GM12878 (cell line): ENCODE measurements at regions not wholly inside any gene's neighbourhood (a gene's known extent, or its start where the extent isn't known, plus 50 kb on each side); places are given as distances from the start of the nearest gene placed in this dataset.
"Not testable (repeated sequence)": the region's sequence is repeated elsewhere in the genome, so short reads cannot be mapped to it uniquely, and the experiment has no call there.

Source experiments
- ATF3 ChIP-seq: IDR thresholded peaks from 2 replicates; pipeline ENCODE4 v1.6.1; 2011; ENCODE audit warnings: low read depth, mild to moderate bottlenecking, low read length, moderate library complexity, borderline replicate concordance; ENCODE audit errors: extremely low read depth
- CHD2 ChIP-seq: IDR thresholded peaks from 2 replicates; pipeline ENCODE4 v1.6.1; 2011; ENCODE audit warnings: low read depth, low read length, improper control_type of control experiment, borderline replicate concordance
- CHD4 ChIP-seq: fragments of 200-600 bp; sonication (generic); IDR thresholded peaks from 2 replicates; pipeline ENCODE4 v1.6.1; 2016; ENCODE audit warnings: mild to moderate bottlenecking
- CTCF ChIP-seq, 3 experiments: IDR thresholded peaks in 2 of 3; conservative IDR thresholded peaks in 1 of 3; 2 replicates each; pipeline ENCODE4 v1.5.1; 2011; ENCODE audit warnings: low read depth in 3 of 3, low read length in 3 of 3, mild to moderate bottlenecking in 3 of 3, control low read depth in 2 of 3, moderate library complexity in 2 of 3, inconsistent platforms in 1 of 3, mixed read lengths in 1 of 3; ENCODE audit not compliant: control insufficient read depth in 2 of 3, insufficient read depth in 1 of 3; ENCODE audit errors: extremely low read depth in 1 of 3
- EP300 ChIP-seq, 2 experiments: fragments of 150-350 bp in 1 of 2; IDR thresholded peaks; 2 replicates each; pipeline ENCODE4 v1.6.1; 2011 to 2012; ENCODE audit warnings: low read depth in 2 of 2, low read length in 2 of 2, borderline replicate concordance in 1 of 2, improper control_type of control experiment in 1 of 2, inconsistent platforms in 1 of 2; ENCODE audit not compliant: control insufficient read depth in 1 of 2
- GABPA ChIP-seq: IDR thresholded peaks from 2 replicates; pipeline ENCODE4 v1.6.1; 2014; ENCODE audit warnings: antibody characterized with exemption, low read depth, mild to moderate bottlenecking, inconsistent platforms
- HDAC6 ChIP-seq: fragments of 200-600 bp; sonication (generic); IDR thresholded peaks from one replicate; pipeline ENCODE4 v1.8.0; 2017; ENCODE audit warnings: antibody characterized with exemption; ENCODE audit not compliant: unreplicated experiment
- MXI1 ChIP-seq: fragments of 150-350 bp; IDR thresholded peaks from 2 replicates; pipeline ENCODE4 v1.6.1; 2011; ENCODE audit warnings: low read depth, mild to moderate bottlenecking, inconsistent platforms, low read length, improper control_type of control experiment
- ZNF207 ChIP-seq: fragments of 450-650 bp; IDR thresholded peaks from 2 replicates; pipeline ENCODE4 v1.6.1; 2014; ENCODE audit warnings: antibody characterized with exemption, mild to moderate bottlenecking, borderline replicate concordance
- TF ChIP-seq, protein P1 (sequence below): IDR thresholded peaks from 2 replicates; pipeline ENCODE4 v1.6.1; 2011; ENCODE audit warnings: borderline replicate concordance, low read depth, mild to moderate bottlenecking, moderate library complexity, low read length; ENCODE audit not compliant: insufficient read depth, poor library complexity, severe bottlenecking

GRCh38 chr15:20637499-20637898, 95.9 kb upstream of the GOLGA6L6 start:
- TF ChIP-seq EP300 (IDR thresholded peaks at IDR 0.05; ENCODE audit: borderline replicate concordance in 1 of 2, control insufficient read depth in 1 of 2, low read depth in 2 of 2, low read length in 2 of 2); ZNF207; GABPA; CHD2; ATF3; CTCF (IDR thresholded peaks at IDR 0.05 in 2 of 3, conservative IDR thresholded peaks at IDR 0.05 in 1 of 3; ENCODE audit: control insufficient read depth in 2 of 3, extremely low read depth in 1 of 3, insufficient read depth in 1 of 3, low read depth in 3 of 3, low read length in 3 of 3); MXI1; CHD4; HDAC6: not testable (repeated sequence)
- TF ChIP-seq, protein P1, sequence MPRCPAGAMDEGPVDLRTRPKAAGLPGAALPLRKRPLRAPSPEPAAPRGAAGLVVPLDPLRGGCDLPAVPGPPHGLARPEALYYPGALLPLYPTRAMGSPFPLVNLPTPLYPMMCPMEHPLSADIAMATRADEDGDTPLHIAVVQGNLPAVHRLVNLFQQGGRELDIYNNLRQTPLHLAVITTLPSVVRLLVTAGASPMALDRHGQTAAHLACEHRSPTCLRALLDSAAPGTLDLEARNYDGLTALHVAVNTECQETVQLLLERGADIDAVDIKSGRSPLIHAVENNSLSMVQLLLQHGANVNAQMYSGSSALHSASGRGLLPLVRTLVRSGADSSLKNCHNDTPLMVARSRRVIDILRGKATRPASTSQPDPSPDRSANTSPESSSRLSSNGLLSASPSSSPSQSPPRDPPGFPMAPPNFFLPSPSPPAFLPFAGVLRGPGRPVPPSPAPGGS, result not testable (repeated sequence)
